OCI-LY7 (cell line): ENCODE measurements at regions not wholly inside any gene's neighbourhood (a gene's known extent, or its start where the extent isn't known, plus 50 kb on each side); places are given as distances from the start of the nearest gene placed in this dataset.

Source experiments
- EZH2phosphoT487 ChIP-seq: fragments of 200-600 bp; sonication (generic); IDR thresholded peaks from 2 replicates; pipeline ENCODE4 v1.6.1; 2018; ENCODE audit warnings: low read depth, borderline replicate concordance, mild to moderate bottlenecking, mixed run types, antibody characterized with exemption, low read length, moderate library complexity, mixed read lengths
- TF ChIP-seq, protein P1 (sequence below): fragments of 200-600 bp; sonication (generic); conservative IDR thresholded peaks from 2 replicates; pipeline ENCODE4 v1.5.1; 2014; ENCODE audit warnings: mild to moderate bottlenecking, antibody characterized with exemption, low read length, moderate library complexity, mixed read lengths

- TF ChIP-seq, protein P1, sequence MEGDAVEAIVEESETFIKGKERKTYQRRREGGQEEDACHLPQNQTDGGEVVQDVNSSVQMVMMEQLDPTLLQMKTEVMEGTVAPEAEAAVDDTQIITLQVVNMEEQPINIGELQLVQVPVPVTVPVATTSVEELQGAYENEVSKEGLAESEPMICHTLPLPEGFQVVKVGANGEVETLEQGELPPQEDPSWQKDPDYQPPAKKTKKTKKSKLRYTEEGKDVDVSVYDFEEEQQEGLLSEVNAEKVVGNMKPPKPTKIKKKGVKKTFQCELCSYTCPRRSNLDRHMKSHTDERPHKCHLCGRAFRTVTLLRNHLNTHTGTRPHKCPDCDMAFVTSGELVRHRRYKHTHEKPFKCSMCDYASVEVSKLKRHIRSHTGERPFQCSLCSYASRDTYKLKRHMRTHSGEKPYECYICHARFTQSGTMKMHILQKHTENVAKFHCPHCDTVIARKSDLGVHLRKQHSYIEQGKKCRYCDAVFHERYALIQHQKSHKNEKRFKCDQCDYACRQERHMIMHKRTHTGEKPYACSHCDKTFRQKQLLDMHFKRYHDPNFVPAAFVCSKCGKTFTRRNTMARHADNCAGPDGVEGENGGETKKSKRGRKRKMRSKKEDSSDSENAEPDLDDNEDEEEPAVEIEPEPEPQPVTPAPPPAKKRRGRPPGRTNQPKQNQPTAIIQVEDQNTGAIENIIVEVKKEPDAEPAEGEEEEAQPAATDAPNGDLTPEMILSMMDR: no peak
- no peak for TF ChIP-seq EZH2phosphoT487
Measured at GRCh38 chr9:100697339-100697738, 119.5 kb downstream of the CAVIN4 start.
